Thoracic aorta (tissue), 2 donors: ENCODE measurements at regions not wholly inside any gene's neighbourhood (a gene's known extent, or its start where the extent isn't known, plus 50 kb on each side); places are given as distances from the start of the nearest gene placed in this dataset.

Source experiments
- ATAC-seq: fragments of 150-250 bp; one replicate; pipeline ENCODE4 v1.8.0; 2017; ENCODE audit warnings: low read depth; ENCODE audit not compliant: insufficient number of reproducible peaks, low FRiP score
- DNase-seq: peaks from one replicate; pipeline ENCODE4 v3.0.0-alpha.2; 2020; ENCODE audit warnings: low spot score
- H3K27ac ChIP-seq, 2 donors: fragments of 200-600 bp; sonication (generic); 1 replicate in 1 of 2; 2 replicates in 1 of 2; pipeline ENCODE4 v1.5.1; 2016; ENCODE audit warnings: mild to moderate bottlenecking in 2 of 2, moderate library complexity in 2 of 2
- H3K27me3 ChIP-seq: fragments of 200-600 bp; sonication (generic); replicated peaks from 2 replicates; pipeline ENCODE4 v1.6.0; 2016; ENCODE audit warnings: mild to moderate bottlenecking; ENCODE audit not compliant: insufficient read depth
- H3K36me3 ChIP-seq: fragments of 200-600 bp; sonication (generic); one replicate; pipeline ENCODE4 v1.5.1; 2016
- H3K4me1 ChIP-seq, 2 donors: fragments of 200-600 bp; sonication (generic); 1 replicate in 1 of 2; 2 replicates in 1 of 2; pipeline versions ENCODE4 v1.5.1 to v1.6.0; 2016; ENCODE audit warnings: low read depth in 2 of 2, mild to moderate bottlenecking in 1 of 2; ENCODE audit not compliant: control insufficient read depth in 1 of 2
- H3K4me3 ChIP-seq: fragments of 200-600 bp; sonication (generic); 2 replicates; pipeline ENCODE4 v1.5.1; 2016; ENCODE audit warnings: mild to moderate bottlenecking
- H3K9me3 ChIP-seq: fragments of 200-600 bp; sonication (generic); 2 replicates; pipeline ENCODE4 v1.5.1; 2016
- TF ChIP-seq, protein P1 (sequence below): fragments of 200-600 bp; sonication (generic); IDR thresholded peaks from one replicate; pipeline ENCODE4 v1.5.1; 2019; ENCODE audit warnings: antibody characterized with exemption

DNA sequence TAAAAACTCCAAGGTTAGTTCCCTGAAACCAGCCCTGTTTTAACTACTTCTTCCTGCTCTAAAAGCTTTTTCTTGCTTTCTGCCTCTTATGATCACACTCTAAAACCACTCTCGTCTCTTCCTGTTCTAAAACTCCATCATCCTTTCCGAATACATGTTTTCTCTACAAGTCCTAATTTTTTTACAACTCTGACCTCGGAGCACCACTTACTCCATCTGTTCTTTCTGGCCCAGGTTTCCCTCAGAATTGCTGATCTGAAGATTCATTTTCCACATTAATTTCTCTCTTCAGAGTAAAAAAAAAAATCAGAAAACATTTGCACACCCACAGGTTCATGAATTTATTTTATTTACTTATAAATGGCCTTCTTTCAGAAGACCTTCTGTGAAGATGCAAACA is 265.7 kb upstream of the CADM1 start:
- Histone ChIP-seq H3K4me3 (no peak overlapping the region), H3K27ac (no peak overlapping the region), H3K36me3 (no peaks in the 10 kb centered on the region), H3K9me3 (no peaks in the 10 kb centered on the region), H3K27me3 (no peaks in the 10 kb centered on the region), H3K4me1 (no peaks in the 10 kb centered on the region)
- TF ChIP-seq, protein P1, sequence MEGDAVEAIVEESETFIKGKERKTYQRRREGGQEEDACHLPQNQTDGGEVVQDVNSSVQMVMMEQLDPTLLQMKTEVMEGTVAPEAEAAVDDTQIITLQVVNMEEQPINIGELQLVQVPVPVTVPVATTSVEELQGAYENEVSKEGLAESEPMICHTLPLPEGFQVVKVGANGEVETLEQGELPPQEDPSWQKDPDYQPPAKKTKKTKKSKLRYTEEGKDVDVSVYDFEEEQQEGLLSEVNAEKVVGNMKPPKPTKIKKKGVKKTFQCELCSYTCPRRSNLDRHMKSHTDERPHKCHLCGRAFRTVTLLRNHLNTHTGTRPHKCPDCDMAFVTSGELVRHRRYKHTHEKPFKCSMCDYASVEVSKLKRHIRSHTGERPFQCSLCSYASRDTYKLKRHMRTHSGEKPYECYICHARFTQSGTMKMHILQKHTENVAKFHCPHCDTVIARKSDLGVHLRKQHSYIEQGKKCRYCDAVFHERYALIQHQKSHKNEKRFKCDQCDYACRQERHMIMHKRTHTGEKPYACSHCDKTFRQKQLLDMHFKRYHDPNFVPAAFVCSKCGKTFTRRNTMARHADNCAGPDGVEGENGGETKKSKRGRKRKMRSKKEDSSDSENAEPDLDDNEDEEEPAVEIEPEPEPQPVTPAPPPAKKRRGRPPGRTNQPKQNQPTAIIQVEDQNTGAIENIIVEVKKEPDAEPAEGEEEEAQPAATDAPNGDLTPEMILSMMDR, result no peak
- no peak for ATAC-seq
- no peak for DNase-seq

DNA sequence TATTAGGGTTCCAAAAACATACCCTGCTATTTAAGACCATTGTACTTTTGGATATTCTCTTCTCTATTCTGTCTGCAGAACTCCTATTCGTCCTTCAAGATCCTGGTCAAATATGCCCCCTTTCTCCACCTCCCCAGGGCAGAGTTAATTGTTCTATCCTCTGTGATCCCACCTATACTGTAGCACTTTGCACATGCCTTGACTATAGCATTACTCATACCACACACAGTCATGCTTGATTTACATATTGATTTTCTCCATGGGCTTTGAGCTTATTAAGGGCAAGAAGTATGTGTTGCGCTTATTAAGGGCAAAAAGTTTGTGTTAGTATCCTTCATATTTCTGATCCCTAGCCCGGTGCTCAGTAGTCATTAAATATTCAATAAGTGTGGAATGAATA is 263.7 kb upstream of the CADM1 start:
- no peak for ATAC-seq
- H3K27me3 ChIP-seq, result no peaks in the 10 kb centered on the region
- no peak for DNase-seq
- H3K36me3 ChIP-seq, result no peaks in the 10 kb centered on the region
- no peak overlapping the region for H3K27ac ChIP-seq
- H3K9me3 ChIP-seq, result no peaks in the 10 kb centered on the region
- TF ChIP-seq, protein P1, result no peak
- no peaks in the 10 kb centered on the region for H3K4me1 ChIP-seq
- no peak overlapping the region for H3K4me3 ChIP-seq

DNA sequence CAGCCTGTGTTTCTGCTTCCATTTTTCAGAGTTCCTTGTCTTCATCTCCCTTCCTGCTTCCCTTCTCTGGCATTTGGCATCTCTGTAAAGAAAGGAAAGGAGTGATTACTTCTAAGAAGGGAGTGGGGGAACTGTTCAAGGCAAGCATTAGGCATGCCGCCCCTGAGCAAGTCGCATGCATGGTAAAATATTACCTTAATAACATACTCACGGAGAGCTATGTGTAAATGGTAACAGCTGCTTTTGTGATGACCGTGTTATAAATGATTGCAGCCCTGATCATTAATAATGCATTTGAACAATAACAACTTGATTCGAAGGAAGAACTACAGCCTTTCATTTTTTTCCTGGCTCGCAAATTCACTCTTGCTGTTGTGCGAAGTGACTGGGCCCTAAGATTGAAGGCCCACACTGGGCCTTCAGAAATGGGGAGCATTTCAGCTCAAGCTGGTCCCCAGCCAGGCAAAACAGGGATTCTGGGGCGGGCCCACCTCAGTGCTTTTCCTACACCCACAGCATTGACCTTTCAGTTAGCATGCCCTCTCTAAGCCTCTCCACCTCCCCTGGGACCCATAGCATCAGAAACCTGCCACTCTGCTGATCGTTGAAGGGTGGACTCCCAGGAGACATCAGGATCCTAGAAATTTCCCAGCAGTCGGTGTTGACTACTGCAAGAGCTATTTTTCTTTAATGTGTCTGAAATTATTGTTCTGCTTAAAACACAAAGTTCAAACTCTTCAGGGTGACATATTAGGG is 263.0 kb upstream of the CADM1 start:
- no peaks in the 10 kb centered on the region for H3K36me3 ChIP-seq
- DNase-seq (no peak), ATAC-seq (no peak)
- no peaks in the 10 kb centered on the region for H3K4me1 ChIP-seq
- no peak overlapping the region for H3K4me3 ChIP-seq
- no peak overlapping the region for H3K27ac ChIP-seq
- TF ChIP-seq, protein P1, result no peak
- H3K9me3 ChIP-seq, result no peaks in the 10 kb centered on the region
- H3K27me3 ChIP-seq, result no peaks in the 10 kb centered on the region

DNA sequence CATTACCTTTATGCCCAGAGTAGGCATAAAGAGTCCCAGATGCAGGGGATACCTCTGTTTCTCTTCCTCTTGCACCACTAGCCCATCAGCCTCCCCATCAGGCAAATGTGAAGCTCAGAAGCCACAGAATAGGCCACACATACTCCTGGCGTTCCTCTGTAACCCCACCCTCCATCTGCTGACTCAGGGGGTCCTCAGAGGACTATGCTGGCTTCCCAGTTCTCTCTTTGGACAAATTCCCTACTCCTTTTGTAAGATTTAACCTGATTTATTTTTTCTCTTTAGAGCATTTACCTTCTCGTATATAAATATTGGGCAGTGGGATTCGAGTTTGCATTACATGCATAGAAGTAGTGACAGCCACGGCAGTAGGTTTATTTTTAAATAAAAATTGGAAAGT is 262.3 kb upstream of the CADM1 start:
- H3K4me3 ChIP-seq, result no peak overlapping the region
- no peak for DNase-seq
- H3K36me3 ChIP-seq, result no peaks in the 10 kb centered on the region
- TF ChIP-seq, protein P1, result no peak
- no peaks in the 10 kb centered on the region for H3K9me3 ChIP-seq
- H3K27ac ChIP-seq, result no peak overlapping the region
- no peak for ATAC-seq
- no peaks in the 10 kb centered on the region for H3K27me3 ChIP-seq
- H3K4me1 ChIP-seq, result no peaks in the 10 kb centered on the region

DNA sequence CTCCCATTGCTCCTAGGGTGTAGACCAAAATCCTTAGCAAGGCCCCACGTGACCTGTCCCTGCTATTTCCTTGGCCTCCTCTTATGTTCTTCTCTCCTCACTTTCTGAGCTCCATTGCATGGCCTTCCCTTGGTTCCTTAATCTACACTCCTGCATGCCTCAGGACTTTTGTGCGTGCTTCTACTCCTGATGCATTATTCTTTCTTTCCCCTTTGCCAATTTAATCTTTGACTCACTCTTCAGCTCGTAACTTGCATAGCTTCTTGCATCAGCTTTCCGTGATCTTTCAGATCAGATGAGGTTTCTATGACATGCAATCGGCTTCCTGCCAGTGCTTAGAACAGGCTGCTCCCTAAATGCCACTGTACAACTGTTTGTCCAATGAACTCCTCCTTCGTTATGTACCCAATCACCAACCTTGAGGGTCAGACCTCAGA is 261.6 kb upstream of the CADM1 start:
- ATAC-seq (no peak), DNase-seq (no peak)

More for the DNA sequence above, 261.6 kb upstream of the CADM1 start:
- no peaks in the 10 kb centered on the region for H3K4me1 ChIP-seq
- H3K4me3 ChIP-seq, result no peak overlapping the region
- TF ChIP-seq, protein P1, result no peak
- no peaks in the 10 kb centered on the region for H3K36me3 ChIP-seq
- no peaks in the 10 kb centered on the region for H3K27me3 ChIP-seq
- no peak overlapping the region for H3K27ac ChIP-seq
- H3K9me3 ChIP-seq, result no peaks in the 10 kb centered on the region
